Smooth muscle cell (in vitro differentiated cells): ENCODE measurements at regions not wholly inside any gene's neighbourhood (a gene's known extent, or its start where the extent isn't known, plus 50 kb on each side); places are given as distances from the start of the nearest gene placed in this dataset.
"Not testable (repeated sequence)": the region's sequence is repeated elsewhere in the genome, so short reads cannot be mapped to it uniquely, and the experiment has no call there.

Experiments
- DNase-seq: peaks from one replicate; lab custom pipeline; 2025; ENCODE audit not compliant: unreplicated experiment; lab: John Stamatoyannopoulos, UW
- H2AFZ ChIP-seq: fragments of 200-600 bp; sonication (generic); 2 replicates; pipeline ENCODE4 v1.6.0; 2016; ENCODE audit warnings: antibody characterized with exemption, low read depth, mild to moderate bottlenecking
- H3F3A ChIP-seq: fragments of 200-600 bp; sonication (generic); 2 replicates; pipeline ENCODE4 v1.6.0; 2017; ENCODE audit warnings: antibody characterized with exemption, low read depth
- H3K27ac ChIP-seq: fragments of 200-600 bp; sonication (generic); 2 replicates; pipeline ENCODE4 v1.5.1; 2016; ENCODE audit warnings: low read depth, mild to moderate bottlenecking
- H3K27me3 ChIP-seq: fragments of 200-600 bp; sonication (generic); 2 replicates; pipeline ENCODE4 v1.6.1; 2016; ENCODE audit warnings: low read depth, mild to moderate bottlenecking
- H3K36me3 ChIP-seq: fragments of 200-600 bp; sonication (generic); 2 replicates; pipeline ENCODE4 v1.5.1; 2016; ENCODE audit warnings: low read depth
- H3K4me1 ChIP-seq: fragments of 200-600 bp; sonication (generic); 2 replicates; pipeline ENCODE4 v1.5.1; 2016; ENCODE audit warnings: low read depth
- H3K4me2 ChIP-seq: fragments of 200-600 bp; sonication (generic); 2 replicates; pipeline ENCODE4 v1.6.0; 2016; ENCODE audit warnings: mild to moderate bottlenecking
- H3K4me3 ChIP-seq: fragments of 200-600 bp; sonication (generic); 2 replicates; pipeline ENCODE4 v1.5.1; 2016; ENCODE audit warnings: mild to moderate bottlenecking
- H3K79me2 ChIP-seq: fragments of 200-600 bp; sonication (generic); 2 replicates; pipeline ENCODE4 v1.6.0; 2016; ENCODE audit warnings: low read depth, mild to moderate bottlenecking
- H3K9ac ChIP-seq: fragments of 200-600 bp; sonication (generic); 2 replicates; pipeline ENCODE4 v1.6.0; 2016; ENCODE audit warnings: low read depth
- H3K9me3 ChIP-seq: fragments of 200-600 bp; sonication (generic); replicated peaks from 2 replicates; pipeline ENCODE4 v1.5.1; 2016; ENCODE audit warnings: low read depth
- H4K20me1 ChIP-seq: fragments of 200-600 bp; sonication (generic); 2 replicates; pipeline ENCODE4 v1.6.0; 2016; ENCODE audit warnings: low read depth
- CTCF ChIP-seq: fragments of 200-600 bp; sonication (generic); IDR thresholded peaks from 2 replicates; pipeline ENCODE4 v1.5.1; 2017; ENCODE audit warnings: borderline replicate concordance, mild to moderate bottlenecking, antibody characterized with exemption; ENCODE audit not compliant: insufficient read depth, poor library complexity, severe bottlenecking
- whole genome bisulfite sequencing: methylation state at CpG from one replicate; pipeline ENCODE4 v1.1.7; 2016; ENCODE audit warnings: low lambda C conversion rate; 5-methylcytosine and 5-hydroxymethylcytosine counted together

DNA sequence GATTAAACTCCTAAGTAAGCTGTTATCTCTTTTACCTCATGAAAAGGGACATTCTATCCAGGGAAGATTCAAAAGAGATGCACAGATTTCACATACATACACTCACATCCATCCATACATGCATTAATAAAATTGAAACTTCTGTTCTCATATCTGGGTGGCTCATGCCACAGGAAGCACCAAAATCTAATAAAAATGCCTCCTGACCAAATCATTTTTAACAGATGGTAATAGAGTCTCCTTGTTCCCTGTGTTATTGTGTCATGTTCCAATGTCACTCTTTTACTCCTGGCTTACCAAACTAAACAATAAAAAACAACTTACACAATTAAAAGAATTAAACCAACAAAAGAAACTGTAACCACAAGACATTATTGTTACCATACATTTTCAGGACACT, 742.1 kb upstream of the MANEA start:
- Histone ChIP-seq H3K79me2 (no peaks in the 10 kb centered on the region), H3K36me3 (no peaks in the 10 kb centered on the region), H3K9ac (no peak overlapping the region), H3K27me3 (no peaks in the 10 kb centered on the region), H3K4me2 (no peak overlapping the region), H2AFZ (no peak overlapping the region), H3K27ac (no peak overlapping the region), H3K9me3 (no peaks in the 10 kb centered on the region), H4K20me1 (no peaks in the 10 kb centered on the region), H3K4me1 (no peaks in the 10 kb centered on the region), H3F3A (no peaks in the 10 kb centered on the region), H3K4me3 (no peak overlapping the region)
- no peak for DNase-seq
- TF ChIP-seq CTCF: no peak

- no peak overlapping the region for H3K9ac ChIP-seq
- TF ChIP-seq CTCF: no peak
- H3K27me3 ChIP-seq: no peaks in the 10 kb centered on the region
- H3K79me2 ChIP-seq: no peaks in the 10 kb centered on the region
- no peak for DNase-seq
- no peak overlapping the region for H2AFZ ChIP-seq
- no peaks in the 10 kb centered on the region for H3K4me1 ChIP-seq
- no peaks in the 10 kb centered on the region for H4K20me1 ChIP-seq
- no peaks in the 10 kb centered on the region for H3K9me3 ChIP-seq
- no peak overlapping the region for H3K4me3 ChIP-seq
- H3K27ac ChIP-seq: no peak overlapping the region
- no peak overlapping the region for H3K4me2 ChIP-seq
- no peaks in the 10 kb centered on the region for H3F3A ChIP-seq
- H3K36me3 ChIP-seq: no peaks in the 10 kb centered on the region
These were observed 763.5 kb upstream of the MANEA start for GRCh38 chr6:94813806-94814205.

DNA sequence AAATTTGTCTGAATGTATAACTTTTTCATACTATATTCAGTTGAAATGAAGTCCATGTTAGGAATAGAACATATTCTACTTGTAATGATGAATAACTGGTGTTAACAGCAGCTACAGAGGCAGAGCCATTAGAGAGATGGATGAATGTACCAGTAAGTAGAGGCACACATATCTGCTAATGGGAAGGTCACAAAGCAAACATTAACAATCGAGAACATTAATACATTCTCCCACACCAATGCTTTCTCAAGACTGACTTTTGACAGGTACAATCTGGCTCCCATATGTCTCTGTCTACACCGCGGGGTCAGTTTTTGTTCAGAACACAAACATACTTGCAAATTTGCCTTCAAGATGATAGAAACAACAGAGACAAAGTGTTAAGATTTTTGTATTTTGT, 776.0 kb upstream of the MANEA start:
- Histone ChIP-seq H3K9me3 (no peaks in the 10 kb centered on the region), H3K79me2 (no peaks in the 10 kb centered on the region), H3K27me3 (no peaks in the 10 kb centered on the region), H3K9ac (no peak overlapping the region), H3K4me3 (no peak overlapping the region), H3K27ac (no peak overlapping the region), H3F3A (no peaks in the 10 kb centered on the region), H4K20me1 (no peaks in the 10 kb centered on the region), H2AFZ (no peak overlapping the region), H3K4me2 (no peak overlapping the region), H3K36me3 (no peaks in the 10 kb centered on the region), H3K4me1 (no peaks in the 10 kb centered on the region)
- WGBS: 88% methylated on average over 3 of the region's 3 CpGs
- DNase-seq: no peak
- TF ChIP-seq CTCF: no peak

- DNase-seq: no peak
- TF ChIP-seq CTCF: no peak
- no peak overlapping the region for H3K27ac ChIP-seq
- H3K9ac ChIP-seq: no peak overlapping the region
- no peaks in the 10 kb centered on the region for H3K79me2 ChIP-seq
- no peaks in the 10 kb centered on the region for H3F3A ChIP-seq
- H3K4me2 ChIP-seq: no peak overlapping the region
- H2AFZ ChIP-seq: no peak overlapping the region
- H4K20me1 ChIP-seq: no peaks in the 10 kb centered on the region
- no peaks in the 10 kb centered on the region for H3K9me3 ChIP-seq
- H3K4me1 ChIP-seq: no peaks in the 10 kb centered on the region
- no peaks in the 10 kb centered on the region for H3K36me3 ChIP-seq
- 88% methylated on average over 4 of the region's 4 CpGs for WGBS
- H3K4me3 ChIP-seq: no peak overlapping the region
- H3K27me3 ChIP-seq: no peaks in the 10 kb centered on the region
These were observed 791.8 kb upstream of the MANEA start for GRCh38 chr6:94785514-94785913.

GRCh38 chr6:94785081-94785480, 792.3 kb upstream of the MANEA start:
- not testable (repeated sequence) for H3F3A ChIP-seq, H3K4me2 ChIP-seq
- WGBS: 79% methylated on average over 2 of the region's 2 CpGs

More at GRCh38 chr6:94785081-94785480, 792.3 kb upstream of the MANEA start:
- not testable (repeated sequence) for H4K20me1 ChIP-seq, H3K9ac ChIP-seq, H2AFZ ChIP-seq, H3K27ac ChIP-seq, H3K4me1 ChIP-seq, H3K27me3 ChIP-seq, H3K4me3 ChIP-seq, H3K9me3 ChIP-seq, DNase-seq, H3K36me3 ChIP-seq, H3K79me2 ChIP-seq
